ENCODE measurements at regions not wholly inside any gene's neighbourhood (a gene's known extent, or its start where the extent isn't known, plus 50 kb on each side); places are given as distances from the start of the nearest gene placed in this dataset.
"Not testable (repeated sequence)": the region's sequence is repeated elsewhere in the genome, so short reads cannot be mapped to it uniquely, and the experiment has no call there.

GRCh38 chr15:31178705-31179104 is 77.2 kb upstream of the TRPM1 start:
- DNase-seq (ENCODE audit: low read depth in 2 of 2), result no peak

DNA sequence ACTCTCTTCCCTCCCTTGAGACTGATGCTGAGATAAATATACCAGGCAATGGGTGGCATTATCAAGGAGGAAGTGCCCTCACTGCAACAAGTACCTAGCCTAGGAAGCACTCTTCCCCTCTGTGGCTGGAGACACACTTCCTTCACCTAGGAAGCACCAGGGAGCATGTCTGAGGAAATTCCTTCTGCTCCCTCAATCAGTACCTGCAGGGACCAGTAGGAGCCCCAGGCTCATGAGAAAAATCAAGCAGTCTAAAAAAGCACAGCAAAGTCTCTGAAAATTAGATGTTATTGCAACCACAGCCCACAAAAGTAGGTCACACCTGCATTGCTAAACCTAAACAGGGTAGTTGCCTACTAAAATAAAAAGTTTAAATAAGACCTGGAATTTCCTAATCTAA is 78.2 kb upstream of the TRPM1 start:
- DNase-seq (ENCODE audit: low read depth in 2 of 2), result no peak

GRCh38 chr15:31193291-31193690 is 91.8 kb upstream of the TRPM1 start:
- DNase-seq (ENCODE audit: low read depth in 2 of 2), result no peak

- no peak for DNase-seq (ENCODE audit: low read depth in 2 of 2)
These were observed 94.3 kb upstream of the TRPM1 start for GRCh38 chr15:31195871-31196270.

DNA sequence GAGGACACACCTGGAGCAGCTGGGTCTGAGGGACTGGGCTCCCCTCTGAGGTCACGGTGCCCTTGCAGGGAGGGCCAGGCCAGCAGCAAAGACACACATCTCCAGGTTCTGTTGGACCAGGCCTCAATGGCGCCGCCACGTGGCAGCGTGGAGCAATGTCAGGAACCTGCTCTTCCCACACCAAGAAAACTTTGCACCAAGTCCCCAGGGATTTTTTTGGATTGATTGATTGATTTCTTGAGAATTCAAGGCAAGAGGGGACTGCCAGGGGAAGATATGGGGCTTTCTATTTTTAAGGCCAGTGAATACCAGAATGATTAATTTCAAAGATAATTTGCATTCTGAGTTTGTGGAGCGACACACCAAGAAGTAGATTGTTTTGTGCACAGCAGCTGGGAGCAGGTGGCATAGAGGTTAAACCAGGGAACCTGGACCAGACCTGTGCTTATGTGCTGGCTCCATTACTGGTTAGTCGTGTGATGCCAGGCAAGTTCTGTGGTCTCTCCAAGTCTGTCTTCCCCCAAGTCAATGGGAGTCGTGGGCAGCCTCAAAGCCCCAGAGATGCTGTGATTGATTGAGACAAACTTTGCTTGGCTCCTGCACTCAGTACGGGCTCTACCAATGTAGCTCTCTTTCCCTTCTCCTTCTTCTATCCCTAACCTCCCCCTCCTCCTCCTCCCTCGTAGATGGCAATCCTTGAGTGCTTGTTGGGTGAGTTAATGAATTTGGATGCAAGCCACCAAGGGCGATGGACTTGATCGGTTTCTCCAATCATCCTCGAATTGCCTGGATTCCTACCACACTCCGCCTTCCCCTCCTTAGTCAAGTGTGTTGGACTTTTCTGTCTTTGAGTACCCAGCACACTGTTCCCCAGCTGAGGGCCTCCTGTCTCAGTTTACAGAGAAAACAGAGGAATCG is 96.2 kb upstream of the TRPM1 start:
- peak in 1 of 2 donors; percentile 41 for DNase-seq (ENCODE audit: low read depth in 2 of 2)

GRCh38 chr15:31200735-31201151 is 99.2 kb upstream of the TRPM1 start:
- peak; percentile 36 to 47 for DNase-seq (ENCODE audit: low read depth in 2 of 2)

DNA sequence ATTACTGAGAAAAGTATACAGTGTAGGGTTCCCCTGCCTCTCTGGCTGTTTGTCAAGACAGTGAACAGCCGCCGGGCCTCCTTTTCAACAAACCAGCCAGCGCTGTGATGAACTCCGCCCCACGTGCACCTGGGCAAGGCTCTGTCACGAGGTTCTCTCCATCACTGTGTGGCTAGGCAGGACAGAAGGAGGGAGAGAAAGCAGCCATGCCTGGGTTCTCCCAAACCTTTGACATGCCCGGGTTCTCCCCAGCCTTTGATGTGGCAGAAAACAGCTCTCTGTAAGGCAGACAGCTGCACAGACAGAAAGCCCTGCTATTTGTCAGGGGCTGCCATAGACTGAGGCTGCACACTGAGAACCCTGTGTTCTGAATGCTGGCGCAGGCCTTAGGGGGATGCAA is 101.4 kb upstream of the TRPM1 start:
- no peak for DNase-seq (ENCODE audit: low read depth in 2 of 2)

DNA sequence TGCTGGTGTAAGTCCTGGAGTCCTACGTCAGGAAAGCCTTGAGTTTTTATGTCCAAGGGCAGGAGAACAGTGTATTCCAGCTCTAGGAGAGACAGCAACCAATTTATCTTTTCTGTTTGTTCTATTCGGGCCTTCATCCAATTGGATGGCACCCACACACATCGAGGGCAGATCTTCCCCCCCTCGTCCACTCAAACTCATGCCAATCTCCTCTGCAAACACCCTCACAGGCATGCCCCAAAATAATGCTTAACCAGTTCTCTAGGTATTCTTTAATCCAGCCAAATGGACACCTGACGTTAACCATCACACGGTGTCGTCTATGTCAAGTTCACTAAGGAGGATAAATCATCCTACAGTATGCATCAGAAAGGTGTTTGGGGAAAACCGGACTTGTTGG is 102.5 kb upstream of the TRPM1 start:
- DNase-seq (ENCODE audit: low read depth in 2 of 2), result no peak

GRCh38 chr15:31206386-31207181 is 105.1 kb upstream of the TRPM1 start:
- no peak for DNase-seq (ENCODE audit: low read depth in 2 of 2)

DNA sequence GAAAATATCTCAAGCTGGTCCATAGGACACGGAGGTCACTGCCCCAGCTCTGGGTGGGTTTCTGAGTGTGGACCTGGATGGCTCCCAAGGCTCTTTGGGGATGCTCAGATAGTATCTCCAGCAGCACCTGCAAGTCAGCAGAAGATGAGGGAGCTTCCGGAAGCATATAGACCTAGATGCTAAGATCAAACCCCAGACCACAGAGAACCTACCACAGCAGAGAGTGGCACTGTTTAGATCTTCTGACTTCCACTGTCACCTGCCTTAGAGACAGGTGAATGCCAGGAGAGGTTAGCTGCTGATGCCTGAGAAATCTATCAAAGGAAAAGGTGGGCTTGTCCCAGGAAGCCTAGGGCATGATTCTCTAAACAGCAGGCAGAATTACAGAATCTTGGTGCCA is 105.7 kb upstream of the TRPM1 start:
- no peak for DNase-seq (ENCODE audit: low read depth in 2 of 2)

DNA sequence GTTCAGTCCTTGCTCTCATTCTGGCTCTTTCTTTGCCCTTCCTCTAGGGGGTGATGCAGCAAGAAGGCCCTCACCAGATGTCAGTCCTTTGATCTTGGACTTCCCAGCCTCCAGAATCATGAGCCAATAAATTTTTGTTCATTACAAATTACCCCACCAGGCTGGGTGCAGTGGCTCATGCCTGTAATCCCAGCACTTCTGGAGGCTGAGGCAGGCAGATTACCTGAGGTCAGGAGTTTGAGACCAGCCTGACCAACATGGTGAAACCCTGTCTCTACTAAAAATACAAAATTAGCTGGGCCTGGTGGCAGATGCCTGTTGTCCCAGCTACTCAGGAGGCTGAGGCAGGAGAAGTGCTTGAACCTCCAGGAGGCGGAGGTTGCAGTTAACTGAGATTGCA is 106.3 kb upstream of the TRPM1 start:
- DNase-seq (ENCODE audit: low read depth in 2 of 2), result not testable (repeated sequence)

GRCh38 chr15:31208817-31209216 is 107.3 kb upstream of the TRPM1 start:
- DNase-seq (ENCODE audit: low read depth in 2 of 2), result no peak

DNA sequence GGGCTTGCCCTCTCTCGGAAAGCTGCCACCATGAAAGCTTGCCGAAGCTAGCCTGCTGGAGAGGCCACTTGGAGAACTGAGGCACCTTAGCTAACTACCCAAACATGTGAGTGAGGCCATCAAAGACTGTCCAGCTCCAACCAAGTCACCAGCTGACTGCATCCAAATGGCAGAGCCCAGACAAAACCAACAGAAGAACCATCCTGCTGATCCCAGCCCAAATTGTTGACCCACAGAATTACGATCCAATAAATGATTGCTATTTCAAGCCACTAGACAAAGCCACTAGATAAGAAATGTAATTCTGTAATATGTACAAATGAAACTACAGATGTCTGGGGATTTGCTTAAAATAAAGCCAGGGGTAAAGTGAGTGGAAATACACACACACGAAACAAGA is 109.8 kb upstream of the TRPM1 start:
- no peak for DNase-seq (ENCODE audit: low read depth in 2 of 2)

GRCh38 chr15:31212326-31213080 is 111.0 kb upstream of the TRPM1 start:
- DNase-seq (ENCODE audit: low read depth in 2 of 2), result no peak

DNA sequence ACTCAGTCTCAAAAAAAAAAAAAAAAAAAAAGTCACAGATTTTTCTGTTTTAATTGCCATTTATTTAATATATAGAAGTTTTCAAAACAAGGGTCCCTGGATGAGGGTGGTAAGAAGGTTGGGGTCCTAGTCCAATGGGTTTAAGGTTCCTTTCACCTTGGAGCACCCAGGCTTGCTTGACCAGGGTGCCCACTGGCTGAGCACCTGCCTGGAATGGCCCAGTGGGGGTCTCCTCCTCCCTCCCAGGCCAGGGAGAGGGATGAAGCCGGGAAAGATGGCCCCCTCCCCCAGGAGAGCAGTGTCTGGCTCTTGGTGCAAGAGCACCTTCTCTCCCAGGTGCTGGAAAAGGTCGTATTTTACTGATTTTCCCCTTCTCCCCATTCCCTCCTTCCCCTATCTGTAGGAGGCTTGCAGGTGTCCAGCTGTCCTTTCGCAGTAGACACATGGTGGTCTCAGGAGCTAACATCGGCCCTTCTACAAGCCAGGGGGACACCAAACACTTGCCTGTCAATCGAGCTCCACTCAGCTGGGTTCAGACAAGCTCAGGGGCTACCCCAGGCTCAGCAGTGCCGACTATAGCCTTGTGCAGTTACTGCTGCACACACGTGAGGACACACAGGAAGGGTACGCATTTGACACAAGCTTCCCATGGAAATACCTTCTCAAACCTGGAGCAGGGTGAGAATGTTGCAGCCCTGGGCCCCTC is 112.3 kb upstream of the KLF13 start:
- DNase-seq (ENCODE audit: low read depth in 2 of 2), result no peak

GRCh38 chr15:31214864-31215489 is 111.7 kb upstream of the KLF13 start:
- no peak for DNase-seq (ENCODE audit: low read depth in 2 of 2)

DNA sequence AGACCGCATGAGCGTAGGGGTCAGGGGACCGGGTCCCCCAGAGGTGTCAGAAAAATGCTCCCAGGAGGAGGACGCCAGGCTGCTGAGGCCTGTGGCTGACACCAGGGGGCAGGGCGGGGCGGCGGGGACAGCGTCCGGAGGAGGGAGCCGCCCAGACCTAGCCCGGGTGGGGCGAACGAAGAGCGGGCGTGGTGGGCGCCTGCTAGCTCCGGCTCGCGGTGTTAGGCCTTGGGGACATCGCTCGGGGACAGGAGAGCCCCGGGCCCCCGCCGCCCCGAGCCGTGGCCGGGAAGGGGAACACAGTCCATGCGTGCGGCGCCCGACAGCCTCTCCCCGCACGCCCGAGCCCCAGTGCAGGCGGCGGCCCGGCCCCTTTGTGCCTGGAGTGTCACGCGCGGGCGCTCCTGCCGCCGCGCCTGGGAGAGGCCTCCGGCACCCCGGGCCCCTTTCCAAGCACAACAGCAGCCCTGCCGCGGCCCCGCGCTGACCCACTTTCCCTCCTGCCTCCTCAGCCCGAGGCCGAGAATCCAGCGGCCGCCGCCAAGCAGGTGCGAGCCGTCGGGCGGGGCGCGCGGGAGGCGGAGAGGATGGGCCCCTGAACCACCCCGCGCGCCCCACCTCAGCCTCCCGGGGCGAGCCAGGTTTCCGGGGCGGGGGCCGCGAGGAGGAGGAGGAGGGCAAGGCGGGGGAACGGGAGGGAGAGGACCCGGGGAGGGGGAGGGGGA is 111.0 kb upstream of the KLF13 start:
- DNase-seq (ENCODE audit: low read depth in 2 of 2), result peak in 1 of 2 donors; percentile 53

DNA sequence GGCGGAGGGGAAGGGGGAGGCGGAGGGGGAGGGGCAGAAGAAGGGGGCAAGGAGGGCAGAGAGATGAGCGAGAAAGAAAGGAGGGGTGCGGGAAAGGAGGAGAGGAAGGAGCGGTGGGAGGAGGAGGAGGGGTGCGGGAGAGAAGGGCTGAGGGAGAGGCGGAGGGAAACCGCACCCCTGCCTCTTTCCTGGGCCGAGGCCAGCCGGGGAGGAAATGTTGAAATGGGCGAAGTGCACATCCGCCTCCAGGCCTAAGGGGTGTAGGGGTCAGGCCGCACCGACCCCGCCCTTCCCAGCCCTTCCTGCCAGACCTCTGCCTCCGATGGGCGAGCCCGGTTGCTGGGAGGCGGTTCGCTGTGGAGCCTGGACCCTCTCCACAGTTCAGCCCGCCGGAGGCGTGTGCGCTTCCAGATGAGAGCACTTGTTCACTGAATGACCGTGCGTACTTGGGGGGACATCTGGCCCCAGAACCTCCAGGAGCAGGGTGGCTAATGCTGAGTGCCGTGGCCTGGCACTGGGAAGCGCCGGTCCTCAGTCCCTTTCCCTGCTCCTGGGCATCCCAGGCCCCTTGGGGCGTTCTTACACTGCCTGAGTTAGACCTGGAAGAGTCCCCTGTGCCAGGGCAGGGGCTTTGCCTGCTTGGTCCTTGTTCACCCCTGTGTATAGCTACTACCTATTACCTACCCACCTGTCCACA is 110.3 kb upstream of the KLF13 start:
- DNase-seq (ENCODE audit: low read depth in 2 of 2), result no peak

DNA sequence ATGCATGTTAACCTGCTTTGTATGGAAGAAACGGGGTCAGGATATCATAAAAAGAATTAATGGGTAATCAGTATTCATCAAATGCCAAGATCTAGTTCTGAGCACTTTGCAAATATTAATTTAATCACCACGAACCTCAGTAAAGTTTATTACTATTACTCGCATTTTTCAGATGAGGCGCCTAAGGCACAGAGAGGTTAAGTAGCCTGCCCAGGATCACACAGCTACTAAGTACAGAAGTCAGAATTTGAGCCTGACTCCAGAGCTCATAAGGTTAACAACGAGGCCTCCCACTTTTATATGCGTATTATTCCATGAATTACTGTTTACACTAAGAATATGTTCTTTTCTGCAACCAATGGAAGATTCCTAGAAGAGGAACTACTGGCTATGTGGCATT is 109.6 kb upstream of the KLF13 start:
- no peak for DNase-seq (ENCODE audit: low read depth in 2 of 2)
